H9 (cell line): ENCODE measurements at regions not wholly inside any gene's neighbourhood (a gene's known extent, or its start where the extent isn't known, plus 50 kb on each side); places are given as distances from the start of the nearest gene placed in this dataset.

Experiments
- DNase-seq: peaks from one replicate; pipeline ENCODE4 v3.0.0-alpha.2; 2017
- H2AFZ ChIP-seq: one replicate; pipeline ENCODE4 v1.6.1; 2013; ENCODE audit warnings: mild to moderate bottlenecking, low read length, control low read depth, moderate library complexity
- H2AK5ac ChIP-seq: 2 replicates; pipeline ENCODE4 v1.6.1; 2013; ENCODE audit warnings: low read length, control low read depth, mixed read lengths; ENCODE audit not compliant: insufficient read length
- H2BK120ac ChIP-seq: one replicate; pipeline ENCODE4 v1.6.1; 2013; ENCODE audit warnings: low read depth, mild to moderate bottlenecking, low read length, control low read depth, inconsistent platforms; ENCODE audit not compliant: poor library complexity, severe bottlenecking
- H2BK12ac ChIP-seq: 2 replicates; pipeline ENCODE4 v1.6.1; 2013; ENCODE audit warnings: low read length, control low read depth, mixed read lengths, low read depth; ENCODE audit not compliant: insufficient read length
- H2BK15ac ChIP-seq: 2 replicates; pipeline ENCODE4 v1.6.1; 2013; ENCODE audit warnings: low read depth, low read length, control low read depth
- H2BK20ac ChIP-seq: one replicate; pipeline ENCODE4 v1.6.1; 2013; ENCODE audit warnings: low read depth, mild to moderate bottlenecking, low read length, control low read depth, inconsistent platforms; ENCODE audit not compliant: poor library complexity, severe bottlenecking
- H2BK5ac ChIP-seq: 2 replicates; pipeline ENCODE4 v1.6.1; 2013; ENCODE audit warnings: low read length, control low read depth, mixed read lengths; ENCODE audit not compliant: insufficient read length
- H3K14ac ChIP-seq: 2 replicates; pipeline ENCODE4 v1.6.1; 2013; ENCODE audit warnings: low read length, control low read depth; ENCODE audit not compliant: insufficient read depth
- H3K18ac ChIP-seq: 2 replicates; pipeline ENCODE4 v1.6.1; 2013; ENCODE audit warnings: low read depth, mild to moderate bottlenecking, mixed read lengths, low read length, control low read depth; ENCODE audit not compliant: insufficient read length
- H3K23ac ChIP-seq: 2 replicates; pipeline ENCODE4 v1.6.1; 2013; ENCODE audit warnings: low read length, control low read depth, mixed read lengths, low read depth; ENCODE audit not compliant: insufficient read length
- H3K23me2 ChIP-seq: 2 replicates; pipeline ENCODE4 v1.6.1; 2013; ENCODE audit warnings: low read depth, mild to moderate bottlenecking, mixed read lengths, low read length, control low read depth; ENCODE audit not compliant: insufficient read length, poor library complexity, severe bottlenecking
- H3K27ac ChIP-seq: 2 replicates; pipeline ENCODE4 v1.5.1; 2013; ENCODE audit warnings: low read length, control low read depth, mixed read lengths, low read depth; ENCODE audit not compliant: insufficient read length
- H3K27me3 ChIP-seq: 2 replicates; pipeline ENCODE4 v1.6.1; 2013; ENCODE audit warnings: low read length, control low read depth, inconsistent platforms; ENCODE audit not compliant: insufficient read depth
- H3K4ac ChIP-seq: 2 replicates; pipeline ENCODE4 v1.6.1; 2013; ENCODE audit warnings: low read depth, mild to moderate bottlenecking, control low read depth, inconsistent platforms, low read length, moderate library complexity
- H3K4me1 ChIP-seq: 2 replicates; pipeline ENCODE4 v1.6.1; 2013; ENCODE audit warnings: low read length, control low read depth, inconsistent platforms; ENCODE audit not compliant: insufficient read depth
- H3K4me2 ChIP-seq: 2 replicates; pipeline ENCODE4 v1.6.1; 2013; ENCODE audit warnings: low read length, control low read depth, mixed read lengths; ENCODE audit not compliant: insufficient read length, insufficient read depth
- H3K56ac ChIP-seq: 2 replicates; pipeline ENCODE4 v1.6.1; 2013; ENCODE audit warnings: low read depth, mild to moderate bottlenecking, mixed read lengths, low read length, control low read depth; ENCODE audit not compliant: insufficient read length
- H3K79me1 ChIP-seq: 2 replicates; pipeline ENCODE4 v1.6.1; 2013; ENCODE audit warnings: low read depth, mild to moderate bottlenecking, moderate library complexity, low read length, control low read depth, inconsistent platforms; ENCODE audit not compliant: insufficient read depth, poor library complexity, severe bottlenecking
- H3K79me2 ChIP-seq: 2 replicates; pipeline ENCODE4 v1.6.1; 2013; ENCODE audit warnings: low read length, control low read depth, inconsistent platforms; ENCODE audit not compliant: insufficient read depth
- H3K9ac ChIP-seq: 2 replicates; pipeline ENCODE4 v1.6.1; 2013; ENCODE audit warnings: low read length, control low read depth, mixed read lengths; ENCODE audit not compliant: insufficient read length; ENCODE audit errors: extremely low read depth
- H3K9me3 ChIP-seq: one replicate; pipeline ENCODE4 v1.6.1; 2013; ENCODE audit warnings: low read depth, low read length, inconsistent platforms; ENCODE audit not compliant: control insufficient read depth
- H3T11ph ChIP-seq: one replicate; pipeline ENCODE4 v1.6.1; 2013; ENCODE audit warnings: mild to moderate bottlenecking, low read length, control low read depth, inconsistent platforms
- H4K20me1 ChIP-seq: one replicate; pipeline ENCODE4 v1.6.1; 2013; ENCODE audit not compliant: control insufficient read depth, insufficient read length, insufficient read depth
- H4K5ac ChIP-seq: 2 replicates; pipeline ENCODE4 v1.6.1; 2013; ENCODE audit warnings: low read depth, mild to moderate bottlenecking, mixed read lengths, low read length, control low read depth; ENCODE audit not compliant: insufficient read length
- H4K8ac ChIP-seq: replicated peaks from 2 replicates; pipeline ENCODE4 v1.6.1; 2013; ENCODE audit warnings: low read length, control low read depth, mixed read lengths, low read depth; ENCODE audit not compliant: insufficient read length
- H4K91ac ChIP-seq: 2 replicates; pipeline ENCODE4 v1.6.1; 2013; ENCODE audit warnings: low read depth, mild to moderate bottlenecking, moderate library complexity, mixed read lengths, low read length, control low read depth; ENCODE audit not compliant: insufficient read length
- H3K27ac Mint-ChIP-seq, 3 experiments: 2 replicates in 2 of 3; 3 replicates in 1 of 3; pipeline ENCODE4 v1.8.0; 2020 to 2021; ENCODE audit warnings: mixed read lengths in 3 of 3, mild to moderate bottlenecking in 1 of 3, moderate library complexity in 1 of 3
- H3K27me3 Mint-ChIP-seq: 2 replicates; pipeline ENCODE4 v1.8.0; 2021; ENCODE audit warnings: low read depth, mild to moderate bottlenecking, moderate library complexity, mixed read lengths
- H3K36me3 Mint-ChIP-seq, 3 experiments: 2 replicates in 2 of 3; 3 replicates in 1 of 3; pipeline ENCODE4 v1.8.0; 2020 to 2021; ENCODE audit warnings: low read depth in 3 of 3, mixed read lengths in 3 of 3; ENCODE audit not compliant: insufficient read depth in 1 of 3
- H3K4me1 Mint-ChIP-seq, 2 experiments: 2 replicates each; pipeline ENCODE4 v1.8.0; 2020; ENCODE audit warnings: mixed read lengths in 2 of 2
- H3K4me3 Mint-ChIP-seq, 2 experiments: 2 replicates in 1 of 2; 3 replicates in 1 of 2; pipeline ENCODE4 v1.8.0; 2020 to 2021; ENCODE audit warnings: mild to moderate bottlenecking in 2 of 2, mixed read lengths in 2 of 2, moderate library complexity in 1 of 2
- H3K9me3 Mint-ChIP-seq, 2 experiments: 2 replicates in 1 of 2; 3 replicates in 1 of 2; pipeline ENCODE4 v1.8.0; 2020; ENCODE audit warnings: mild to moderate bottlenecking in 2 of 2, mixed read lengths in 2 of 2, moderate library complexity in 1 of 2
- WGBS: extraction: QIAGEN DNeasy Blood & Tissue Kit; methylation state at CpG from one replicate; pipeline ENCODE4 v1.1.7; 2013; ENCODE audit warnings: missing lambda C conversion rate, low lambda C conversion rate, mixed read lengths; ENCODE audit not compliant: insufficient read length; ENCODE audit errors: extremely low coverage; 5-methylcytosine and 5-hydroxymethylcytosine counted together
- TF ChIP-seq, protein P1 (sequence below): fragments of 200-600 bp; sonication (generic); conservative IDR thresholded peaks from 3 replicates; pipeline ENCODE4 v1.8.0; 2021; ENCODE audit warnings: antibody characterized with exemption, mild to moderate bottlenecking

DNA sequence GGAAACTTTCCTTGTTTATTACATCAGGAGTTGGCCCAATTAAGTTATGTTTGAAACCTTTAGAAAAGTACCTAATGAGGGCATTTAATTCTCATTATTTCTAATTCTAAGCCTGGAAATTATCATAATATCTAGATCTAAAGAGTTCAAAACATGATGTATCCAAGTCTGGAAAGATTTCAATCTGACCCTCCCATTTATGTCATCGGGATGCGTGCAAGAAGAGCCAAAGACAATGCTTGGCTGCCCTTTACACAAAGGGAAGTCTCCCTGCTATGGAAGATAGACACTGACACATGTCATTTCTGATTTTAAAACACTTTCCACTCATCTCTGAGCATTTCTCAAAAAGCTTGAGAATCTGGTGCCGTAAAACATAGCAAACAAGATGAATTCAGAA, 222.4 kb downstream of the ANTXR2 start:
- H3K9me3 ChIP-seq: no peaks in the 10 kb centered on the region
- no peak overlapping the region for H4K91ac ChIP-seq
- no peak overlapping the region for H3K27ac ChIP-seq
- H2BK20ac ChIP-seq: no peak overlapping the region
- H3K4ac ChIP-seq: no peak overlapping the region
- no peaks in the 10 kb centered on the region for H3K27me3 ChIP-seq
- H2AK5ac ChIP-seq: no peak overlapping the region
- no peak overlapping the region for H3T11ph ChIP-seq
- H3K27me3 Mint-ChIP-seq: no peaks in the 10 kb centered on the region
- peaks cover 2% of the 10 kb centered on the region; the same call in 1 of the 2 replicates for H3K4me1 ChIP-seq
- no peak overlapping the region for H4K5ac ChIP-seq
- H3K9me3 Mint-ChIP-seq: no peaks in the 10 kb centered on the region
- H4K20me1 ChIP-seq: no peaks in the 10 kb centered on the region
- H3K4me2 ChIP-seq: no peak overlapping the region
- H3K79me2 ChIP-seq: no peaks in the 10 kb centered on the region
- H2BK15ac ChIP-seq: no peak overlapping the region
- H3K4me1 Mint-ChIP-seq: peaks cover 7 to 10% of the 10 kb centered on the region in 2 experiments; a peak in 3 of 4 replicates
- no peak overlapping the region for H2BK12ac ChIP-seq
- H3K79me1 ChIP-seq: no peaks in the 10 kb centered on the region
- no peak overlapping the region for H3K9ac ChIP-seq
- H2AFZ ChIP-seq: no peak overlapping the region
- H3K14ac ChIP-seq: no peak overlapping the region
- no peak overlapping the region for H3K23ac ChIP-seq
- H3K4me3 Mint-ChIP-seq: no peak overlapping the region
- TF ChIP-seq, protein P1, sequence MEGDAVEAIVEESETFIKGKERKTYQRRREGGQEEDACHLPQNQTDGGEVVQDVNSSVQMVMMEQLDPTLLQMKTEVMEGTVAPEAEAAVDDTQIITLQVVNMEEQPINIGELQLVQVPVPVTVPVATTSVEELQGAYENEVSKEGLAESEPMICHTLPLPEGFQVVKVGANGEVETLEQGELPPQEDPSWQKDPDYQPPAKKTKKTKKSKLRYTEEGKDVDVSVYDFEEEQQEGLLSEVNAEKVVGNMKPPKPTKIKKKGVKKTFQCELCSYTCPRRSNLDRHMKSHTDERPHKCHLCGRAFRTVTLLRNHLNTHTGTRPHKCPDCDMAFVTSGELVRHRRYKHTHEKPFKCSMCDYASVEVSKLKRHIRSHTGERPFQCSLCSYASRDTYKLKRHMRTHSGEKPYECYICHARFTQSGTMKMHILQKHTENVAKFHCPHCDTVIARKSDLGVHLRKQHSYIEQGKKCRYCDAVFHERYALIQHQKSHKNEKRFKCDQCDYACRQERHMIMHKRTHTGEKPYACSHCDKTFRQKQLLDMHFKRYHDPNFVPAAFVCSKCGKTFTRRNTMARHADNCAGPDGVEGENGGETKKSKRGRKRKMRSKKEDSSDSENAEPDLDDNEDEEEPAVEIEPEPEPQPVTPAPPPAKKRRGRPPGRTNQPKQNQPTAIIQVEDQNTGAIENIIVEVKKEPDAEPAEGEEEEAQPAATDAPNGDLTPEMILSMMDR: no peak
- DNase-seq: no peak
- H3K36me3 Mint-ChIP-seq: no peaks in the 10 kb centered on the region
- no peak overlapping the region for H2BK5ac ChIP-seq
- H3K27ac Mint-ChIP-seq: no peak overlapping the region
- no peak overlapping the region for H4K8ac ChIP-seq
- no peak overlapping the region for H3K18ac ChIP-seq
- no peak overlapping the region for H2BK120ac ChIP-seq
- no peak overlapping the region for H3K56ac ChIP-seq
- no CpG with 5 or more reads among the region's 3 CpGs for WGBS
- no peaks in the 10 kb centered on the region for H3K23me2 ChIP-seq
